H9 (cell line): ENCODE measurements at regions not wholly inside any gene's neighbourhood (a gene's known extent, or its start where the extent isn't known, plus 50 kb on each side); places are given as distances from the start of the nearest gene placed in this dataset.

Experiments used
- DNase-seq: peaks from one replicate; pipeline ENCODE4 v3.0.0-alpha.2; 2017
- H2AFZ ChIP-seq: one replicate; pipeline ENCODE4 v1.6.1; 2013; ENCODE audit warnings: mild to moderate bottlenecking, low read length, control low read depth, moderate library complexity
- H2AK5ac ChIP-seq: 2 replicates; pipeline ENCODE4 v1.6.1; 2013; ENCODE audit warnings: low read length, control low read depth, mixed read lengths; ENCODE audit not compliant: insufficient read length
- H2BK120ac ChIP-seq: one replicate; pipeline ENCODE4 v1.6.1; 2013; ENCODE audit warnings: low read depth, mild to moderate bottlenecking, low read length, control low read depth, inconsistent platforms; ENCODE audit not compliant: poor library complexity, severe bottlenecking
- H2BK12ac ChIP-seq: 2 replicates; pipeline ENCODE4 v1.6.1; 2013; ENCODE audit warnings: low read length, control low read depth, mixed read lengths, low read depth; ENCODE audit not compliant: insufficient read length
- H2BK15ac ChIP-seq: 2 replicates; pipeline ENCODE4 v1.6.1; 2013; ENCODE audit warnings: low read depth, low read length, control low read depth
- H2BK20ac ChIP-seq: one replicate; pipeline ENCODE4 v1.6.1; 2013; ENCODE audit warnings: low read depth, mild to moderate bottlenecking, low read length, control low read depth, inconsistent platforms; ENCODE audit not compliant: poor library complexity, severe bottlenecking
- H2BK5ac ChIP-seq: 2 replicates; pipeline ENCODE4 v1.6.1; 2013; ENCODE audit warnings: low read length, control low read depth, mixed read lengths; ENCODE audit not compliant: insufficient read length
- H3K14ac ChIP-seq: 2 replicates; pipeline ENCODE4 v1.6.1; 2013; ENCODE audit warnings: low read length, control low read depth; ENCODE audit not compliant: insufficient read depth
- H3K18ac ChIP-seq: 2 replicates; pipeline ENCODE4 v1.6.1; 2013; ENCODE audit warnings: low read depth, mild to moderate bottlenecking, mixed read lengths, low read length, control low read depth; ENCODE audit not compliant: insufficient read length
- H3K23ac ChIP-seq: 2 replicates; pipeline ENCODE4 v1.6.1; 2013; ENCODE audit warnings: low read length, control low read depth, mixed read lengths, low read depth; ENCODE audit not compliant: insufficient read length
- H3K23me2 ChIP-seq: 2 replicates; pipeline ENCODE4 v1.6.1; 2013; ENCODE audit warnings: low read depth, mild to moderate bottlenecking, mixed read lengths, low read length, control low read depth; ENCODE audit not compliant: insufficient read length, poor library complexity, severe bottlenecking
- H3K27ac ChIP-seq: 2 replicates; pipeline ENCODE4 v1.5.1; 2013; ENCODE audit warnings: low read length, control low read depth, mixed read lengths, low read depth; ENCODE audit not compliant: insufficient read length
- H3K27me3 ChIP-seq: 2 replicates; pipeline ENCODE4 v1.6.1; 2013; ENCODE audit warnings: low read length, control low read depth, inconsistent platforms; ENCODE audit not compliant: insufficient read depth
- H3K4ac ChIP-seq: 2 replicates; pipeline ENCODE4 v1.6.1; 2013; ENCODE audit warnings: low read depth, mild to moderate bottlenecking, control low read depth, inconsistent platforms, low read length, moderate library complexity
- H3K4me1 ChIP-seq: 2 replicates; pipeline ENCODE4 v1.6.1; 2013; ENCODE audit warnings: low read length, control low read depth, inconsistent platforms; ENCODE audit not compliant: insufficient read depth
- H3K4me2 ChIP-seq: 2 replicates; pipeline ENCODE4 v1.6.1; 2013; ENCODE audit warnings: low read length, control low read depth, mixed read lengths; ENCODE audit not compliant: insufficient read length, insufficient read depth
- H3K56ac ChIP-seq: 2 replicates; pipeline ENCODE4 v1.6.1; 2013; ENCODE audit warnings: low read depth, mild to moderate bottlenecking, mixed read lengths, low read length, control low read depth; ENCODE audit not compliant: insufficient read length
- H3K79me1 ChIP-seq: 2 replicates; pipeline ENCODE4 v1.6.1; 2013; ENCODE audit warnings: low read depth, mild to moderate bottlenecking, moderate library complexity, low read length, control low read depth, inconsistent platforms; ENCODE audit not compliant: insufficient read depth, poor library complexity, severe bottlenecking
- H3K79me2 ChIP-seq: 2 replicates; pipeline ENCODE4 v1.6.1; 2013; ENCODE audit warnings: low read length, control low read depth, inconsistent platforms; ENCODE audit not compliant: insufficient read depth
- H3K9ac ChIP-seq: 2 replicates; pipeline ENCODE4 v1.6.1; 2013; ENCODE audit warnings: low read length, control low read depth, mixed read lengths; ENCODE audit not compliant: insufficient read length; ENCODE audit errors: extremely low read depth
- H3K9me3 ChIP-seq: one replicate; pipeline ENCODE4 v1.6.1; 2013; ENCODE audit warnings: low read depth, low read length, inconsistent platforms; ENCODE audit not compliant: control insufficient read depth
- H3T11ph ChIP-seq: one replicate; pipeline ENCODE4 v1.6.1; 2013; ENCODE audit warnings: mild to moderate bottlenecking, low read length, control low read depth, inconsistent platforms
- H4K20me1 ChIP-seq: one replicate; pipeline ENCODE4 v1.6.1; 2013; ENCODE audit not compliant: control insufficient read depth, insufficient read length, insufficient read depth
- H4K5ac ChIP-seq: 2 replicates; pipeline ENCODE4 v1.6.1; 2013; ENCODE audit warnings: low read depth, mild to moderate bottlenecking, mixed read lengths, low read length, control low read depth; ENCODE audit not compliant: insufficient read length
- H4K8ac ChIP-seq: replicated peaks from 2 replicates; pipeline ENCODE4 v1.6.1; 2013; ENCODE audit warnings: low read length, control low read depth, mixed read lengths, low read depth; ENCODE audit not compliant: insufficient read length
- H4K91ac ChIP-seq: 2 replicates; pipeline ENCODE4 v1.6.1; 2013; ENCODE audit warnings: low read depth, mild to moderate bottlenecking, moderate library complexity, mixed read lengths, low read length, control low read depth; ENCODE audit not compliant: insufficient read length
- H3K27ac Mint-ChIP-seq, 3 experiments: 2 replicates in 2 of 3; 3 replicates in 1 of 3; pipeline ENCODE4 v1.8.0; 2020 to 2021; ENCODE audit warnings: mixed read lengths in 3 of 3, mild to moderate bottlenecking in 1 of 3, moderate library complexity in 1 of 3
- H3K27me3 Mint-ChIP-seq: 2 replicates; pipeline ENCODE4 v1.8.0; 2021; ENCODE audit warnings: low read depth, mild to moderate bottlenecking, moderate library complexity, mixed read lengths
- H3K36me3 Mint-ChIP-seq, 3 experiments: 2 replicates in 2 of 3; 3 replicates in 1 of 3; pipeline ENCODE4 v1.8.0; 2020 to 2021; ENCODE audit warnings: low read depth in 3 of 3, mixed read lengths in 3 of 3; ENCODE audit not compliant: insufficient read depth in 1 of 3
- H3K4me1 Mint-ChIP-seq, 2 experiments: 2 replicates each; pipeline ENCODE4 v1.8.0; 2020; ENCODE audit warnings: mixed read lengths in 2 of 2
- H3K4me3 Mint-ChIP-seq, 2 experiments: 2 replicates in 1 of 2; 3 replicates in 1 of 2; pipeline ENCODE4 v1.8.0; 2020 to 2021; ENCODE audit warnings: mild to moderate bottlenecking in 2 of 2, mixed read lengths in 2 of 2, moderate library complexity in 1 of 2
- H3K9me3 Mint-ChIP-seq, 2 experiments: 2 replicates in 1 of 2; 3 replicates in 1 of 2; pipeline ENCODE4 v1.8.0; 2020; ENCODE audit warnings: mild to moderate bottlenecking in 2 of 2, mixed read lengths in 2 of 2, moderate library complexity in 1 of 2
- CTCF ChIP-seq: fragments of 200-600 bp; sonication (generic); conservative IDR thresholded peaks from 3 replicates; pipeline ENCODE4 v1.8.0; 2021; ENCODE audit warnings: antibody characterized with exemption, mild to moderate bottlenecking
- WGBS: extraction: QIAGEN DNeasy Blood & Tissue Kit; methylation state at CpG from one replicate; pipeline ENCODE4 v1.1.7; 2013; ENCODE audit warnings: missing lambda C conversion rate, low lambda C conversion rate, mixed read lengths; ENCODE audit not compliant: insufficient read length; ENCODE audit errors: extremely low coverage; 5-methylcytosine and 5-hydroxymethylcytosine counted together

- no CpG with 5 or more reads among the region's 14 CpGs for WGBS
- H3K4me1 Mint-ChIP-seq, result peaks cover 5 to 10% of the 10 kb centered on the region in 2 experiments
- no peak overlapping the region for H2BK120ac ChIP-seq
These were observed 1574.5 kb upstream of the TENM3 start for GRCh38 chr4:180668732-180669131.

More at GRCh38 chr4:180668732-180669131, 1574.5 kb upstream of the TENM3 start:
- Histone ChIP-seq H4K20me1 (no peaks in the 10 kb centered on the region), H3K4me1 (no peaks in the 10 kb centered on the region), H2BK12ac (no peak overlapping the region), H3K9me3 (no peaks in the 10 kb centered on the region), H3K4me2 (no peak overlapping the region), H3K14ac (no peak overlapping the region), H3K79me2 (no peaks in the 10 kb centered on the region), H3T11ph (no peak overlapping the region), H4K5ac (no peak overlapping the region), H3K23me2 (no peaks in the 10 kb centered on the region), H3K27ac (no peak overlapping the region), H4K8ac (no peak overlapping the region), H2BK5ac (no peak overlapping the region), H2AFZ (no peak overlapping the region), H3K18ac (no peak overlapping the region), H3K4ac (no peak overlapping the region), H3K56ac (no peak overlapping the region), H3K79me1 (no peaks in the 10 kb centered on the region), H4K91ac (no peak overlapping the region), H2AK5ac (no peak overlapping the region), H3K9ac (no peak overlapping the region), H3K27me3 (no peaks in the 10 kb centered on the region), H2BK20ac (no peak overlapping the region), H3K23ac (no peak overlapping the region), H2BK15ac (no peak overlapping the region)
- no peaks in the 10 kb centered on the region for H3K27me3 Mint-ChIP-seq
- TF ChIP-seq CTCF, result no peak
- no peak for DNase-seq
- H3K36me3 Mint-ChIP-seq, result no peaks in the 10 kb centered on the region
- H3K27ac Mint-ChIP-seq, result no peak overlapping the region
- no peaks in the 10 kb centered on the region for H3K9me3 Mint-ChIP-seq
- H3K4me3 Mint-ChIP-seq, result no peak overlapping the region
